ENCODE measurements at regions not wholly inside any gene's neighbourhood (a gene's known extent, or its start where the extent isn't known, plus 50 kb on each side); places are given as distances from the start of the nearest gene placed in this dataset.

DNA sequence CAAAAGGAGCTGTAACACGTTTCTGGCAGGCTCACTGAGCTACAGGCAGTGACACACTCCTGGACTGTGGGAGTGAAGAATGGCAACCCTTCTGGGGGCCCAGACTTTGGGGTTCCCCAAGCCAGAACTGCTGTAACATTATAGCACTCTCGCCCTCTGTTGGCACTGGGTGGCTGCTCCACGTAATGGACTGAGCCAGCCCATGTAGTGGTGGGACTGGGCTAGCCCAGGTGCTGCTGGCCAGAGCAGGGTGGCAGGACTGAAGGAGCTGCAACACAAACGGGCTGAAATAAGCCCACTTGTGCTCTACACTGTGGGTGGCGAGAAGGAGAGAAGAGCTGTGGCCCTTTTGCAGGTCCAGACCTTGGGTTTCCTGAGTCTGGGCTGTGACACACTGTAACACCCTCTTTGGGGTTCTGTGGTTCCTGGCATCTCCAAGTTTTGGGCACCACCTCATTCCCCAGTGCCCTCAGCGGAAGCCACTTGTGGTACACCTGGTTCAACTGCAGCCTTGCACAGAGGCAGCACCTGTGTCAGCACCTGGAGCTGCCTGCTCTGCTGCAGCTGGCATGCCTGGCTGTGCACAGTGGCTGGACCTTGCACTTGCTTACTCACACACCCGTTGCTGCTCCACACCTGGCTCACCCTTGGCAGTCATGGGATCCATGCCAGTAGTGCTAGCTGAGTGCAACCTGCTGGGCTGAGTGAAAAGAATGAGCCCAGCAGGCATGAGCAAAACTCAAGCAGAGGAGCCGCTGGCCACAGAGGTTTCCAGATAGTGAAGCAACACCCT lies 95.0 kb upstream of the PRR16 start:
- Histone ChIP-seq H3K4ac (ENCODE audit: low read depth, low read length) (no peak overlapping the region), H3K18ac (ENCODE audit: low read length) (no peak overlapping the region), H2BK15ac (replicated peaks; ENCODE audit: low read depth) (no peak overlapping the region), H3K27ac (ENCODE audit: low read depth, low read length) (no peak overlapping the region), H3K4me1 (ENCODE audit: control insufficient read depth, low read depth, low read length) (no peaks in the 10 kb centered on the region), H2AK5ac (ENCODE audit: low read length) (no peak overlapping the region), H3K23ac (ENCODE audit: low read length) (no peak overlapping the region), H3K9ac (ENCODE audit: low read length) (no peak overlapping the region), H3K27me3 (ENCODE audit: insufficient read depth, low read length, poor library complexity) (no peaks in the 10 kb centered on the region), H4K8ac (ENCODE audit: low read depth, low read length) (no peak overlapping the region), H3K56ac (ENCODE audit: low read length) (no peak overlapping the region), H2BK5ac (ENCODE audit: low read length) (no peak overlapping the region), H3K4me3 (ENCODE audit: low read length) (no peak overlapping the region), H2BK120ac (ENCODE audit: low read depth, low read length) (no peak overlapping the region), H3K79me1 (ENCODE audit: low read length) (no peaks in the 10 kb centered on the region), H3K36me3 (ENCODE audit: control insufficient read depth, insufficient read depth, low read length) (no peaks in the 10 kb centered on the region), H3K4me2 (ENCODE audit: low read length) (no peak overlapping the region), H4K5ac (ENCODE audit: low read length) (no peak overlapping the region), H3K79me2 (ENCODE audit: control insufficient read depth, insufficient read depth, low read length) (no peaks in the 10 kb centered on the region)
- no CpG with 5 or more reads among the region's 8 CpGs for WGBS (ENCODE audit: extremely low coverage, insufficient coverage, low lambda C conversion rate)
- DNase-seq: no peak

GRCh38 chr5:120372899-120373298 lies 91.2 kb upstream of the PRR16 start:
- no CpG with 5 or more reads among the region's 3 CpGs for WGBS (ENCODE audit: extremely low coverage, insufficient coverage, low lambda C conversion rate)
- no peak overlapping the region for H3K9ac ChIP-seq (ENCODE audit: low read length)
- H3K4me1 ChIP-seq (ENCODE audit: control insufficient read depth, low read depth, low read length): no peaks in the 10 kb centered on the region
- H3K36me3 ChIP-seq (ENCODE audit: control insufficient read depth, insufficient read depth, low read length): no peaks in the 10 kb centered on the region
- no peak overlapping the region for H2AK5ac ChIP-seq (ENCODE audit: low read length)
- H3K4ac ChIP-seq (ENCODE audit: low read depth, low read length): no peak overlapping the region
- no peak for DNase-seq
- no peak overlapping the region for H4K8ac ChIP-seq (ENCODE audit: low read depth, low read length)
- H2BK15ac ChIP-seq (replicated peaks; ENCODE audit: low read depth): no peak overlapping the region
- H3K27me3 ChIP-seq (ENCODE audit: insufficient read depth, low read length, poor library complexity): no peaks in the 10 kb centered on the region
- H2BK120ac ChIP-seq (ENCODE audit: low read depth, low read length): no peak overlapping the region
- H3K4me3 ChIP-seq (ENCODE audit: low read length): no peak overlapping the region
- no peak overlapping the region for H3K18ac ChIP-seq (ENCODE audit: low read length)
- H3K4me2 ChIP-seq (ENCODE audit: low read length): no peak overlapping the region
- H4K5ac ChIP-seq (ENCODE audit: low read length): no peak overlapping the region
- no peaks in the 10 kb centered on the region for H3K79me2 ChIP-seq (ENCODE audit: control insufficient read depth, insufficient read depth, low read length)
- H3K56ac ChIP-seq (ENCODE audit: low read length): no peak overlapping the region
- no peaks in the 10 kb centered on the region for H3K79me1 ChIP-seq (ENCODE audit: low read length)
- no peak overlapping the region for H2BK5ac ChIP-seq (ENCODE audit: low read length)
- no peak overlapping the region for H3K23ac ChIP-seq (ENCODE audit: low read length)
- H3K27ac ChIP-seq (ENCODE audit: low read depth, low read length): no peak overlapping the region

DNA sequence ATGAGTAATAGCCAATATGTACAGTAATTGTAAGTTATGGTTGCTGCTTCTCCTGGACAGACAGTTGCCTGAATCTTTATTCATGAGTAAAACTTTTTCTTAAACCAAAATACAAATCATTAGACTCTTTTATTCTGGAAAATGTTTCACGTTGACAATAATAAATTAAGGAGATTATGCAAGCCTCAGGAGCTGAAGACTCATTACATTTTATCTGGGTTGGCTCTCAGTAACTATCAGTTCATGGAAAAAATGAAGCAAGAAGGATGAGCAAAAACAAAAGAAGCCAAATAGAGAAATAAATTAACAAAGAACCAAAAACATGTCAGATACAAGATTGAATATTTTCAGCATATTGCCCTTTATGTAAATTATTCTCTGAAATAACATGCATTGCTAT lies 88.9 kb upstream of the PRR16 start:
- no peaks in the 10 kb centered on the region for H3K4me1 ChIP-seq (ENCODE audit: control insufficient read depth, low read depth, low read length)
- no peak overlapping the region for H3K4ac ChIP-seq (ENCODE audit: low read depth, low read length)
- no peaks in the 10 kb centered on the region for H3K79me1 ChIP-seq (ENCODE audit: low read length)
- H3K18ac ChIP-seq (ENCODE audit: low read length): no peak overlapping the region
- H3K27ac ChIP-seq (ENCODE audit: low read depth, low read length): no peak overlapping the region
- H3K4me3 ChIP-seq (ENCODE audit: low read length): no peak overlapping the region
- WGBS (ENCODE audit: extremely low coverage, insufficient coverage, low lambda C conversion rate): no CpG with 5 or more reads among the region's 1 CpG
- H2BK120ac ChIP-seq (ENCODE audit: low read depth, low read length): no peak overlapping the region
- H3K27me3 ChIP-seq (ENCODE audit: insufficient read depth, low read length, poor library complexity): no peaks in the 10 kb centered on the region
- H2BK15ac ChIP-seq (replicated peaks; ENCODE audit: low read depth): no peak overlapping the region
- DNase-seq: no peak
- H3K9ac ChIP-seq (ENCODE audit: low read length): no peak overlapping the region
- H3K36me3 ChIP-seq (ENCODE audit: control insufficient read depth, insufficient read depth, low read length): no peaks in the 10 kb centered on the region
- no peak overlapping the region for H2BK5ac ChIP-seq (ENCODE audit: low read length)
- H2AK5ac ChIP-seq (ENCODE audit: low read length): no peak overlapping the region
- no peak overlapping the region for H4K8ac ChIP-seq (ENCODE audit: low read depth, low read length)
- H4K5ac ChIP-seq (ENCODE audit: low read length): no peak overlapping the region
- H3K4me2 ChIP-seq (ENCODE audit: low read length): no peak overlapping the region
- no peak overlapping the region for H3K23ac ChIP-seq (ENCODE audit: low read length)
- H3K56ac ChIP-seq (ENCODE audit: low read length): no peak overlapping the region
- no peaks in the 10 kb centered on the region for H3K79me2 ChIP-seq (ENCODE audit: control insufficient read depth, insufficient read depth, low read length)

GRCh38 chr5:120380644-120381043 lies 83.5 kb upstream of the PRR16 start:
- H2BK5ac ChIP-seq (ENCODE audit: low read length): no peak overlapping the region
- WGBS (ENCODE audit: extremely low coverage, insufficient coverage, low lambda C conversion rate): no CpG with 5 or more reads among the region's 1 CpG
- H3K27me3 ChIP-seq (ENCODE audit: insufficient read depth, low read length, poor library complexity): no peaks in the 10 kb centered on the region
- H3K36me3 ChIP-seq (ENCODE audit: control insufficient read depth, insufficient read depth, low read length): no peaks in the 10 kb centered on the region
- H2BK120ac ChIP-seq (ENCODE audit: low read depth, low read length): no peak overlapping the region
- H3K9ac ChIP-seq (ENCODE audit: low read length): no peak overlapping the region
- no peak overlapping the region for H3K23ac ChIP-seq (ENCODE audit: low read length)
- no peak overlapping the region for H4K8ac ChIP-seq (ENCODE audit: low read depth, low read length)
- DNase-seq: no peak
- no peak overlapping the region for H2AK5ac ChIP-seq (ENCODE audit: low read length)
- no peak overlapping the region for H3K18ac ChIP-seq (ENCODE audit: low read length)
- no peaks in the 10 kb centered on the region for H3K79me1 ChIP-seq (ENCODE audit: low read length)
- no peak overlapping the region for H4K5ac ChIP-seq (ENCODE audit: low read length)
- no peak overlapping the region for H3K4ac ChIP-seq (ENCODE audit: low read depth, low read length)
- H3K4me3 ChIP-seq (ENCODE audit: low read length): no peak overlapping the region
- no peak overlapping the region for H3K56ac ChIP-seq (ENCODE audit: low read length)
- H3K79me2 ChIP-seq (ENCODE audit: control insufficient read depth, insufficient read depth, low read length): no peaks in the 10 kb centered on the region
- H2BK15ac ChIP-seq (replicated peaks; ENCODE audit: low read depth): no peak overlapping the region
- no peaks in the 10 kb centered on the region for H3K4me1 ChIP-seq (ENCODE audit: control insufficient read depth, low read depth, low read length)
- H3K4me2 ChIP-seq (ENCODE audit: low read length): no peak overlapping the region
- no peak overlapping the region for H3K27ac ChIP-seq (ENCODE audit: low read depth, low read length)

DNA sequence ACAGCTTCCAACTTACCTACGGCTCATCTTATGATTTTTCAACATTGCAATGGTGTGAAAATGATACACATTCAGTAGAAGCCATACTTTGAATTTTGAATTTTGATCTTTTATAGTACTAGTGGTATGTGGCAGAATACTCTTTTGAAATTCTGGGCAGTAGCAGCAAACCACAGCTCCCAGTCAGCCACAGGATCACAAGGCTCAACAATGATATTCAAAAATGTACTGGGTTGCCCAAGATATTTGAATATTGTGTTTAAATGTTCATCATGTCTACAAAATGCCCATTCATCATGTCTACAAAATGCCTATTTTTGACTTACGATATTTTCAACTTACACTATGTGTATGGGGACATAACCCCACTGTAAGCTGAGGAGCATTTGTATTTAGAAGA lies 81.3 kb upstream of the PRR16 start:
- no peak for DNase-seq
- no peak overlapping the region for H3K4ac ChIP-seq (ENCODE audit: low read depth, low read length)

DNA sequence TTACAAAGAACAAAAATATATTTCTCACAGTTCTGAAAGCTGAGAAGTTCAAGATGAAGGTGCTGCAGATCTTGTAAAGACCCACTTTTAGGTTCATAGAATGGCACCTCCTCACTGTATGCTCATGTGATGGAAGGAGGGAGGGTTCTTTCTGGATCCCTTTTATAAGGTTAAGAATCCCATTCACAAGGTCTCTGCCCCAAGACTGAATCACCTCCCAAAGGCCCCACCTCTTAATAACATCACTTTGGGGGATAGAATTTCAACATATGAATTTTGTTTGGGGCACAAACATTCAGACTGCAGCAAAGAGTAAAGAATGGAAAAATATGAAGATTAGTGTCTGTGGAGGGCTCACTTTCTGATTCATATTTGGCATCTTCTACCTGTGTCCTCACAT lies 77.1 kb upstream of the PRR16 start:
- Histone ChIP-seq H4K8ac (ENCODE audit: low read depth, low read length) (no peak overlapping the region), H4K5ac (ENCODE audit: low read length) (no peak overlapping the region), H3K4me1 (ENCODE audit: control insufficient read depth, low read depth, low read length) (no peaks in the 10 kb centered on the region), H2BK15ac (replicated peaks; ENCODE audit: low read depth) (no peak overlapping the region), H3K79me2 (ENCODE audit: control insufficient read depth, insufficient read depth, low read length) (no peaks in the 10 kb centered on the region), H2AK5ac (ENCODE audit: low read length) (no peak overlapping the region), H3K4ac (ENCODE audit: low read depth, low read length) (no peak overlapping the region), H3K56ac (ENCODE audit: low read length) (no peak overlapping the region), H3K79me1 (ENCODE audit: low read length) (no peaks in the 10 kb centered on the region), H3K4me3 (ENCODE audit: low read length) (no peak overlapping the region), H3K4me2 (ENCODE audit: low read length) (no peak overlapping the region), H3K27me3 (ENCODE audit: insufficient read depth, low read length, poor library complexity) (no peaks in the 10 kb centered on the region), H3K36me3 (ENCODE audit: control insufficient read depth, insufficient read depth, low read length) (no peaks in the 10 kb centered on the region), H3K18ac (ENCODE audit: low read length) (no peak overlapping the region), H2BK120ac (ENCODE audit: low read depth, low read length) (no peak overlapping the region), H3K27ac (ENCODE audit: low read depth, low read length) (no peak overlapping the region), H3K9ac (ENCODE audit: low read length) (no peak overlapping the region), H2BK5ac (ENCODE audit: low read length) (no peak overlapping the region), H3K23ac (ENCODE audit: low read length) (no peak overlapping the region)
- no peak for DNase-seq

More for the DNA sequence above, 81.3 kb upstream of the PRR16 start:
- Histone ChIP-seq H4K5ac (ENCODE audit: low read length) (no peak overlapping the region), H3K18ac (ENCODE audit: low read length) (no peak overlapping the region), H3K56ac (ENCODE audit: low read length) (no peak overlapping the region), H2BK5ac (ENCODE audit: low read length) (no peak overlapping the region), H2BK15ac (replicated peaks; ENCODE audit: low read depth) (no peak overlapping the region), H3K23ac (ENCODE audit: low read length) (no peak overlapping the region), H4K8ac (ENCODE audit: low read depth, low read length) (no peak overlapping the region), H3K79me1 (ENCODE audit: low read length) (no peaks in the 10 kb centered on the region), H3K36me3 (ENCODE audit: control insufficient read depth, insufficient read depth, low read length) (no peaks in the 10 kb centered on the region), H3K4me3 (ENCODE audit: low read length) (no peak overlapping the region), H3K27ac (ENCODE audit: low read depth, low read length) (no peak overlapping the region), H3K4me1 (ENCODE audit: control insufficient read depth, low read depth, low read length) (no peaks in the 10 kb centered on the region), H3K4me2 (ENCODE audit: low read length) (no peak overlapping the region), H2BK120ac (ENCODE audit: low read depth, low read length) (no peak overlapping the region), H3K79me2 (ENCODE audit: control insufficient read depth, insufficient read depth, low read length) (no peaks in the 10 kb centered on the region), H2AK5ac (ENCODE audit: low read length) (no peak overlapping the region), H3K9ac (ENCODE audit: low read length) (no peak overlapping the region), H3K27me3 (ENCODE audit: insufficient read depth, low read length, poor library complexity) (no peaks in the 10 kb centered on the region)
- WGBS (ENCODE audit: extremely low coverage, insufficient coverage, low lambda C conversion rate): no CpG with 5 or more reads among the region's 2 CpGs

Measured in mesendoderm (in vitro differentiated cells).